ENCODE measurements at regions not wholly inside any gene's neighbourhood (a gene's known extent, or its start where the extent isn't known, plus 50 kb on each side); places are given as distances from the start of the nearest gene placed in this dataset.
A peak's percentile ranks its signal among the peaks of the same experiment; 100 is the strongest.

DNA sequence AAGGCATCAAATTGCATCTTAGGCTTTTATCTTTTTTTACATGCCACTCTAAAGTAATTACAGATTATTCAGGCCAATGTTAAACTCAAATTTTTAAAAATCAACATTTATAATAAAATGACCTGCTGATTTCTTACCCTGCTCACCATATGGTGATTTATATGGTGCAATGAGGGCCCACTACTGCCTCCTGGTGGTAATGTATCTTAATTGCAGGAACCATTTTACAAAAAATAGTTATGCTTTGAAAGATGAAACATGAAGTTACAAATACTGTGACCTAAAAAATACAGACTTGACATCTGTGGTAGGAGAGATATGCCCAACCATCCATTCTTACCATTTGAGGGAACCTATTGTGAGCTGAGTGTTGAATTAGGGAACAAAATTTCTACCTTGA, 292.6 kb upstream of the TAS2R1 start:
- DNase-seq (ENCODE audit: low spot score): no peak

GRCh38 chr5:9920697-9921096, 290.5 kb upstream of the TAS2R1 start:
- DNase-seq (ENCODE audit: low spot score): peak; percentile 8

DNA sequence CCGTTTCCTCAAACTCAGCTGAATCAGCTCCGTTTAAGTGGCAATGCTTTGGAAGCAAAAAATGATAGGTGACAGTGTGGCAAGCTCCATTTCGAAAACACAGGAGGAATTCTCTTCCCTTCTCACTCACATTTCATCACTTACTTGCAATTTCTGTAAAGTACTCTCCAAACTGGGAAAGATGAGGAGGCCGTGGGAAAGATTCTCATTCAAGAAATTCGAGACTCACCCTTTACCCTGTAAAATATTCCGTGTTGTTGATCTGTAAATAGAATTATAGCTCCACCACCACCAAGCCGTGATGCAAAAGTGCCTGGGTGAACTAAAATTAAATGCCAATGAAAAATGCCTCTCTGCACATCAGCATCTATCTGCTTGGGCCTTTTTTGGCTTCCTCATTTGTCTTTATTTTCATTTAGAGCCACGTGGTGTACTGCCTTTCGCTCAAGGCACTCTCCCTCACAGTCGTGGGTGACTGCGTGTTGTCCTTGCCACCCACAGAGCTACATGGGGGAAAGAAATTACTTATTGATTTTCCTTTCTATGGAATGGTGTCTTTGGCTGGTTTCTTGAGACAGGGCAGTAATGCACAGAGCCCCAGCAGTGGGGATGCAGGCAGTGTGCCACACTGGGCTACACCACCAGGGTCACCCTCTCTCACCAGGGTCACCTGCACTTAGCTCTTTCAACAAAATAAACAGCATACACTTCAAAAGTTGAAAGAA, 289.3 kb upstream of the TAS2R1 start:
- DNase-seq (ENCODE audit: low spot score): no peak

- DNase-seq (ENCODE audit: low spot score): no peak
Observed at GRCh38 chr5:9905661-9906060, 275.5 kb upstream of the TAS2R1 start.

- no peak for DNase-seq (ENCODE audit: low spot score)
Observed at GRCh38 chr5:9903801-9904200, 273.6 kb upstream of the TAS2R1 start.

DNA sequence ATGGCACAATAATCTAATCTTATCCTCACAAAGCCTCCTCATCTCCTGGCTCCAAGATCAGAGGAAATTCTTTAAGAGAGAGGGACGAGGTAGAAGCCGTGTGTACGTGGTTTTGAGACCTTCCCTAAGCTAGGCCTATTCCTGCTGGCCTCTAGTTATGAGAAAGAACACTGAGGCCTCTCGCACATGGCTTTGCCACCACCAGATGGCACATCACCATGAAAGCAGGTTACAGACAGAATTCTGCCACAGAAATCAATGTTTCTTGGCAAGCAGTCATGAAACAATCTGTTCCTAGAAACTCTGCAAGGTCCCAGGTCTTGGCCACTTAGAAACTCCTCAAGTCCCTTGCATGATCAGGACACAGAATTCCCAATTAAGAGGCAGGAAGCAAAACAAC, 268.2 kb upstream of the TAS2R1 start:
- peak; percentile 42 for DNase-seq (ENCODE audit: low spot score)

DNA sequence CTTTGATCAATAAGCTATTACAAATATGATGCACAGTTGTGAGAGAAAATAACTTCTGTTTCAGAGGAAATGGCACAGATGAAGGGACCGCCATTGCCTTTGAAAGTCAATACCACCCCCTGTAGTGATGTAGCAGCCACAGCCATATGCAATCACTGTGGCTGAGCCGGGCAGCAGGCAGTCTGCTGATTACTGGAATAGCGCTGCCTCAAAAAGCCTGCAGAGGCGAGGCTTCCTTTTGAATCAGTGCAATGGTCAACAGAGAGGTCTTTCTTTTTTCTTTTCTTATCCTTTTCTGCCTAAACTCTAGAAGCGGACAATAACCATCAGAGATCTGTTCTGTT, 265.1 kb upstream of the TAS2R1 start:
- DNase-seq (ENCODE audit: low spot score): no peak

DNA sequence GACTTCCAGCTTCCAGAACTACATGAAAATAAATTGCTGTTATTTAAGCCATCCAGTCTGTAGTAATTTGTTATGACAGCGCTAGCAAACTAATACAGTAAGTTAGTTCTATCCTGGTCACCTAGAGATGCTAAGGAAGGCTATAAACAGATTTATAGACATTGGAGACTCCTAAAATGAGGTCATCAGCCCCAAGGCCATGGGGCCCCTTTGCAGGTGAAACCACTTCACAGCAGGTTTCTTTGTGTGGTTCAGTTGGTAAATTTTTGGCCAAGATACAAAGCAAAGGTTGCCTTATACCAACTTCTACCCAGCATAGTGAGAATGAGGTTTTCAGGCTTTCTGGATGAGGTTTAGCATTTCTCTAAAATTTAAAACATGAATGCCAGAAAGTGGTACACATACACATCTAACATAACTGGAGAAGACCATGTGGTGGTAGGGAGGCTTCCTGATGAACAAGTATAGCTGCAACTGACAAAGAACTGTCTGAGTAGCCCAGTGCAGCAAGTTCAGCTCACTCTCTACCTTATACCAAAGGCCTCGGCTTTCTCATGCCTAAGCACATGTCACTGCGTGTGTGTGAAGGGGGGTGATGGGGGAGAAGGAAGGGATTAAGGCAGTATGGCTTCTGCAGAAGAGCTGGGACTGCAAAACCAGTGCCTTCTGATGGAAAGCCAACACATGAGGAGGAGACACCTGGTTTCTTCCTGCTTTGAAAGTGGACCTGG, 264.6 kb upstream of the TAS2R1 start:
- no peak for DNase-seq (ENCODE audit: low spot score)

DNA sequence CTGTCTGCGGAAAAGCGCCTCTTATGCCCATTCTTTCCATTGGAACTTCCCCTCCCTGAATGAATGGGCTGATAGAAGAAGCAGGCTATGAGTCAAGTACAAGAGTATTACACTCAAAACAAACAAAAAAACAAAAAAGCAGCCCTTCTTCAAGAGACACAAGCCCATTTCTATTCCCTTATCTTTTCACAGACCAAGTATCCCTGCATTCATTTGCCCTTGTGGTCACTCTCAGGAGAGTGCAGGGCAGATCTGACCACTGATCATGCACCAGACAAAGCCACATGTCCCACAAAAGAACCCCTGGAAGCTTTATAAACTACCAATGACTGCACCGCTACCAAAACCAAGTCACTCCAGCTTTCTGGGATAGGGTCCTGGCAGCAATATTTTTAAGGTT, 262.5 kb upstream of the TAS2R1 start:
- DNase-seq (ENCODE audit: low spot score): no peak

DNA sequence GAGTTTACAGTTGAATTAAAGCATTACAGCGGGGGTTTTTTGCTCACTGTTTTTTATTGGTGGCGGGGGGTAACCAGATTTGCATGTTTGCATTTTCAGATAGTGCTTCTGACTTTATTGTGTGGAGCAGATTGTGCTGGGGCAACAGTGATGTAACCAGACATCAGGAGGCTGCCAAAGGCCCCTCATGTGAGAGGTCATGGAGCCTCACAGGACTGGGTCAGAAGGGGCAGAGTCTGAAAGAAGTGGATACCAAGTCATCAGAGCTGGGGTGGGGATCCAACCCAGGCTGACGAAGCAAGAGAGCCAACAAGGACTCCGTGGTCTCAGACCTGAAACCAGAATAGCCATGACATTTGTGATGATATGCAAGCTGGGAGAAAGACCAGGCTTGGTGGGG, 259.4 kb upstream of the TAS2R1 start:
- DNase-seq (ENCODE audit: low spot score): no peak

DNA sequence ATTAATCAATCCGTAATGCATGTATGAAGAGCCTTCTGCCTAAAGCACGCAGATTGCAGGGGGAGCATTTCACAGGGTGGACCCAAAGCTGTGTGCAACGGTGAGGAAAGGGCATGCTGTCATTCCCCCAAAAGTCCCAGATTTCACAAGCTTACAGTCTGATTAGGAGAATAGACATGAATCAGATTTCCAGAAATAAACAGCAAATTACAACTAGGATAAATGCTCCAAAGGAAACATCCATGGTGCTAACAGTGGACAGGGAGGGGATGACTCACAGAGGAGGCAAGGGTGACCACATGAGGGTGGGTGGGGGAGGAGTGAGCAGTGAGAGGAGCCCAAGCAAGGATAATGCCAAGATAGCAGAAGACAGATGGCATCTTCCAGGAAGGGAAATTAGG, 258.4 kb upstream of the TAS2R1 start:
- DNase-seq (ENCODE audit: low spot score): no peak

DNA sequence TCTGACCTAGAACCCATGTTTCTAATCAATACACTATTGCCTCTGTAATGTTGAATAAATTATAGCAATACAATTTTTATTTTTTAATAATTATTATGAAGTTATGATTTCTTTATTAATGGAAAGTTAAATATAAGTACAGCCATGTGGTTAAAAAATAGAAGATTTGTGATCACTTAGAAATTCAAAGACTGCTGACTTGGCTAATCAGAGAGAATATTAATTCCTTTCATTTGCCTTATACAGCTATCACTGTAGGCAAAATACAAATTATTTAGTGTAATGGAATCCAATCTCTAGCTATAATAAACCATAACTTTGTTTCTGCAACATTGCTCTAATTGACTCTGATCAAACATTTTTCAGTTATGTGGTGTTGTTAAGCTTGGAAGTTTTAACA, 255.0 kb upstream of the TAS2R1 start:
- DNase-seq (ENCODE audit: low spot score): no peak

DNA sequence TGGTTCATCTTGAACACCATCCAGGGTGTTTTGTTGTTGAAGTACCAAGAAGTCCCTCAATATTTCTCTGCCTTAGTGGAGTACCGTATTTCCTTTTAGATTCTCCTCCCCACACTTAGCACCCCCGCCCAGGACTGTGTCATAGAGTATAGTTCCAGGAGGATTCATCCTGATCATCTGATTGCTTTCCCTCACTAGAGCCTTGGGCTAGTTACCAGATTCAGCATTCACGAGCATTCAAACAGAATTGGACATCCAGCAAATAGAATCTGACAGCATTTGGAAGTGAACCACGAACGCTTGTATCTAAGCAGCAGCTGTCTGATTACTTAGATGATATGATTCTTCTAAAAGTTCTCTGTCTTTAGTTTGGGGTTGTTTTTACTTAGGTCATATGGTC, 248.1 kb upstream of the TAS2R1 start:
- no peak for DNase-seq (ENCODE audit: low spot score)

GRCh38 chr5:9877488-9877887, 247.3 kb upstream of the TAS2R1 start:
- no peak for DNase-seq (ENCODE audit: low spot score)

DNA sequence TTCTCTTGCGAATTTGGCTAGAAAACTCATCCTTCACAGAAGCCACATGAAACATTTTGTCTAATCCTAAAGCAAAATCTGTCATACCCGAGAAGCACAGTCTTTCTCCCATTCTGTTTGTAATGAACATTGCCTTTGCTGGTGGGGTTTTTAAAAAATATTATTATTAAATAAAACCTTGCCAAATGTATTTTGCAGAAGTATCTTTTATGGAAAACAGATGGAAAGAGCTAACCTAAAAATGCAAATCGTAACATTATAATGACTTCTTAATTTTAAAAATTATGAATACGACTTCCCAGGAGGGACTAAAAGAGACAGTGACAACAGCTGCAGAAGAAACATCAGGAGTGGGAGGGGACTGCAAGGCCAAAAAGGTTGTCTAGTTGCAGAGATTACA, 246.3 kb upstream of the TAS2R1 start:
- DNase-seq (ENCODE audit: low spot score): no peak

DNA sequence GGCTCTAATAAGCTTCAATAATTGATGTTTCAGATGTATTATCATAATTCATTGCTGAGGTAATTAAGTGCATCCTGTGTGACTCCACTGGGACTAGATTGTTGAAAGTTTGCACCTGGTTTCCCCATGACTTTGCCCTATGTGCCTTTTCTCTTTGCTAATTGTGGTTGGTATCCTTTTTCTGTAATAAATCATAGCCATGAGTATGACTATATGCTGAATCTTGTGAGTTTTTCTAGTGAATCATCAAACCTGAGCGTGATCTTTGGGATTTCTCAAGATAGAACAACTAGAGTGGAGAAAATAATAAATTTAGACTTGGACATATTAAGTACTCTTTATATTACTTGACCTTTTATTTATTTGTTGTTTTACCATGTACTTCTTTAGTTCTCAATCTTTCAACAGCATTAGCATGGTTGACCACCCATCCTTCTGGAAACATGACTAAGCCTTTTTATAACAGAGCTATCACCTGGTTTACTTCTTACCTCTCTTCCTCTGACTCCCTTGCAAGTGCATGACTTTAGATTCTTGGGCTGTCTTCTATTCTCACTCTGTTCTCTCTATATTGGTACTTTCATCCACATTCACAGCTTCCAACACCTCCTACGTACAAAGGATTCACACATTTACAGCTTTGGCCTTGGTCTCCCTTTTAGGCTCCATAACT, 239.6 kb upstream of the TAS2R1 start:
- DNase-seq (ENCODE audit: low spot score): peak; percentile 44

- DNase-seq (ENCODE audit: low spot score): no peak
Observed at GRCh38 chr5:9865574-9865973, 235.4 kb upstream of the TAS2R1 start.

DNA sequence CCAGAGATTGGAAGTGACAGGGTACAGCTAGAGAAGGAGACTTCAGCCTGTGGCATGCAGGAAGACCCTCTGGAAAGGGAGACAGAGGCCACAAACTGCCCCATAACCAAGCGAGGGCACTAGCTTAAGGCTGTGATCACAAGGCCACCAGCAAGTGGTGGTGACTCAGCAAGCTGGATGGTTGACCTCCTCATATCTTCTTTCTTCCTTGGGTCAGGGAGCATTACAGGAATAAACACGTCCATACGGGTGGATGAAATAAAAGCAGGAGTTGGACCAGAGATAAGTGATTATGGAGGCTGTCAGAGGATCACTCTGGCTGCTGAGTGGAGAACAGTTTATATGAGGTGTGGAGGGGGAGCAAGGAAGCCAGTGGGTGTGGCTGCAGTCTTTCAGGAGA, 234.6 kb upstream of the TAS2R1 start:
- DNase-seq (ENCODE audit: low spot score): no peak

DNA sequence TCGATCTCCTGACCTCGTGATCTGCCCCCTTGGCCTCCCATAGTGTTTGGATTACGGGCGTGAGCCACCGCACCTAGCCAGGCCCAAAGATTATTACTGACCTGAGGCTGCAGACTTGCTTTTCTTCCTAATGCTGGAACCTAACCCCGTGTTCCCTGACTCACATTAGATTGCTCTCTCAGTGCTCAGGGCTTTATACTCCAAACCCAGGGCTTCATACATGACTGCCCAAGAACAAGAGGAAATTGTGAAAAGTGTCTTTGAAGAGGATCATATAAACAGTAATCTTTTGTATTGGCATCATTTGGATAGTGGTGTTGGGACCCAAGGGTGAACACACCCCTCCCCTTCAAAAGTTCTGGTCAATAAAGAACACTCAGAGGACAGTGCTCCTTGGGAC, 233.3 kb upstream of the TAS2R1 start:
- DNase-seq (ENCODE audit: low spot score): no peak

- no peak for DNase-seq (ENCODE audit: low spot score)
Observed at GRCh38 chr5:9861666-9862256, 231.6 kb upstream of the TAS2R1 start.

DNA sequence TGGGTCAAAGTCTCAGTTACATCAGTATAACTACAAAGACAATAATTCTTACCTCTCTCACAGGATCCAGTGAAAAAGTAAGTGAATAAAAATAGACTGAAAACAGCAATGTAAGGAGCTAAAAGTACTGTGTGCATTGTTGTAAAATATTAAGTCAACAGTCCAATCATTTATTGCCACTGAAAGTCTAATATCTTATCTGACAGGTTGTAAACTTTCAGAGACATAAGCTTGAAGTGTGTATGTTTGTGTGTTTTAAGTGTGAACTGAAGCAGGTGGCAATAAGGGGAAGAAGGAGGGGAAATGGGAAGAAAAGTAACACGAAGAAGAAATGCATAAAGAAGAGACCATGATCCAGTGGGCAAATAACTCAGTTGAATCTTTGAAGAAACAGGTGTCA, 229.7 kb upstream of the TAS2R1 start:
- DNase-seq (ENCODE audit: low spot score): no peak

- DNase-seq (ENCODE audit: low spot score): no peak
Observed at GRCh38 chr5:9858043-9858442, 227.9 kb upstream of the TAS2R1 start.

GRCh38 chr5:9853309-9853708, 223.2 kb upstream of the TAS2R1 start:
- DNase-seq (ENCODE audit: low spot score): no peak
